ENCODE measurements at regions not wholly inside any gene's neighbourhood (a gene's known extent, or its start where the extent isn't known, plus 50 kb on each side); places are given as distances from the start of the nearest gene placed in this dataset.
"Not testable (repeated sequence)": the region's sequence is repeated elsewhere in the genome, so short reads cannot be mapped to it uniquely, and the experiment has no call there.

- no peaks in the 10 kb centered on the region for H3K36me3 ChIP-seq
- WGBS, 2 donors (ENCODE audit: low coverage in 1 of 2) = 62 to 69% methylated on average over 5 of the region's 5 CpGs
- no peak for TF ChIP-seq EP300 (IDR thresholded peaks at IDR 0.05; ENCODE audit: low read depth)
- TF ChIP-seq CTCF (IDR thresholded peaks at IDR 0.05) = no peak
- TF ChIP-seq POLR2A (IDR thresholded peaks at IDR 0.05) = no peak
- no peak for TF ChIP-seq POLR2AphosphoS5 (IDR thresholded peaks at IDR 0.05)
- no peaks in the 10 kb centered on the region for H3K9me3 ChIP-seq
- H3K27me3 ChIP-seq = no peaks in the 10 kb centered on the region
- DNase-seq = no peak
- intact Hi-C loops (cut with DNase I; ENCODE audit: low total_unique reads) (no loop called here), in situ Hi-C loops (cut with MboI; ENCODE audit: low pct_ligation_motif_present in 1 of 4, low pct_unique_long_range_greater_than_20kb in 1 of 4, low sequenced_read_pairs in 3 of 4) (no loop called here)
- H3K27ac ChIP-seq = no peak overlapping the region
- H3K4me1 ChIP-seq = no peaks in the 10 kb centered on the region
- H3K4me3 ChIP-seq = no peak overlapping the region
Measured at GRCh38 chr6:159555082-159555875, 137.8 kb downstream of the SOD2 start.

- no peak for TF ChIP-seq POLR2A (IDR thresholded peaks at IDR 0.05)
- TF ChIP-seq CTCF (IDR thresholded peaks at IDR 0.05) = no peak
- TF ChIP-seq EP300 (IDR thresholded peaks at IDR 0.05; ENCODE audit: low read depth) = no peak
- TF ChIP-seq POLR2AphosphoS5 (IDR thresholded peaks at IDR 0.05) = no peak
- WGBS, 2 donors (ENCODE audit: low coverage in 1 of 2) = 60 to 62% methylated on average over 1 to 2 of the region's 2 CpGs
- intact Hi-C loops (cut with DNase I; ENCODE audit: low total_unique reads) = no loop called here
- H3K4me3 ChIP-seq = no peak overlapping the region
- in situ Hi-C loops (cut with MboI; ENCODE audit: low pct_ligation_motif_present in 1 of 4, low pct_unique_long_range_greater_than_20kb in 1 of 4, low sequenced_read_pairs in 3 of 4) = no loop called here
- no peaks in the 10 kb centered on the region for H3K4me1 ChIP-seq
- H3K9me3 ChIP-seq = no peaks in the 10 kb centered on the region
- H3K27me3 ChIP-seq = no peaks in the 10 kb centered on the region
- H3K36me3 ChIP-seq = no peaks in the 10 kb centered on the region
- DNase-seq = no peak
- no peak overlapping the region for H3K27ac ChIP-seq
Measured at GRCh38 chr6:159541296-159541695, 151.7 kb downstream of the SOD2 start.

GRCh38 chr6:159540883-159541282, 152.2 kb downstream of the SOD2 start:
- no peak overlapping the region for H3K27ac ChIP-seq
- no peaks in the 10 kb centered on the region for H3K27me3 ChIP-seq
- TF ChIP-seq POLR2AphosphoS5 (IDR thresholded peaks at IDR 0.05) (no peak), POLR2A (IDR thresholded peaks at IDR 0.05) (no peak)
- intact Hi-C loops (cut with DNase I; ENCODE audit: low total_unique reads) (no loop called here), in situ Hi-C loops (cut with MboI; ENCODE audit: low pct_ligation_motif_present in 1 of 4, low pct_unique_long_range_greater_than_20kb in 1 of 4, low sequenced_read_pairs in 3 of 4) (no loop called here)
- H3K36me3 ChIP-seq = no peaks in the 10 kb centered on the region
- DNase-seq = no peak
- WGBS, 2 donors (ENCODE audit: low coverage in 1 of 2) = 48 to 61% methylated on average over 3 to 6 of the region's 6 CpGs
- H3K4me3 ChIP-seq = no peak overlapping the region
- H3K9me3 ChIP-seq = no peaks in the 10 kb centered on the region
- no peaks in the 10 kb centered on the region for H3K4me1 ChIP-seq

GRCh38 chr6:159540152-159540551, 152.9 kb downstream of the SOD2 start:
- Histone ChIP-seq H3K27ac (no peak overlapping the region), H3K4me3 (no peak overlapping the region), H3K4me1 (no peaks in the 10 kb centered on the region), H3K27me3 (no peaks in the 10 kb centered on the region), H3K36me3 (no peaks in the 10 kb centered on the region), H3K9me3 (no peaks in the 10 kb centered on the region)
- DNase-seq = no peak
- WGBS, 2 donors (ENCODE audit: low coverage in 1 of 2) = 47 to 48% methylated on average over 5 to 12 of the region's 12 CpGs
- intact Hi-C loops (cut with DNase I; ENCODE audit: low total_unique reads) (no loop called here), in situ Hi-C loops (cut with MboI; ENCODE audit: low pct_ligation_motif_present in 1 of 4, low pct_unique_long_range_greater_than_20kb in 1 of 4, low sequenced_read_pairs in 3 of 4) (no loop called here)
- TF ChIP-seq EP300 (IDR thresholded peaks at IDR 0.05; ENCODE audit: low read depth) (no peak), CTCF (IDR thresholded peaks at IDR 0.05) (no peak), POLR2A (IDR thresholded peaks at IDR 0.05) (no peak), POLR2AphosphoS5 (IDR thresholded peaks at IDR 0.05) (no peak)

GRCh38 chr6:159538031-159538430, 155.0 kb downstream of the SOD2 start:
- WGBS, 2 donors (ENCODE audit: low coverage in 1 of 2) = 57 to 87% methylated on average over 1 of the region's 1 CpG
- H3K36me3 ChIP-seq; H3K4me1 ChIP-seq; H3K27ac ChIP-seq; intact Hi-C loops (cut with DNase I; ENCODE audit: low total_unique reads); H3K9me3 ChIP-seq; DNase-seq; in situ Hi-C loops (cut with MboI; ENCODE audit: low pct_ligation_motif_present in 1 of 4, low pct_unique_long_range_greater_than_20kb in 1 of 4, low sequenced_read_pairs in 3 of 4); H3K27me3 ChIP-seq; H3K4me3 ChIP-seq: not testable (repeated sequence)

Data from transverse colon (tissue), 4 donors.